GM12878 (cell line): ENCODE measurements at regions not wholly inside any gene's neighbourhood (a gene's known extent, or its start where the extent isn't known, plus 50 kb on each side); places are given as distances from the start of the nearest gene placed in this dataset.

Experiments used
- ATAC-seq: fragments of 200-7000 bp; cut with Tn5 transposase; 3 replicates; pipeline ENCODE4 v1.9.1; 2020; ENCODE audit warnings: mild to moderate bottlenecking, moderate library complexity
- BruUV-seq: library from RNA; stranded (reverse); fragments of 400-500 nt; replicated peaks from 2 replicates; lab custom pipeline; 2021; lab: Mats Ljungman, UMichigan
- CTCF ChIA-PET: fragments of 300-600 bp; sonication (Branson Sonifier 250); formaldehyde crosslinking; extraction: SDS; loops from one replicate; lab custom pipeline; 2021; ENCODE audit warnings: inconsistent platforms; lab: Yijun Ruan, JAX
- POLR2A ChIA-PET: fragments of 350-600 bp; formaldehyde crosslinking; extraction: SDS; loops from one replicate; lab custom pipeline; 2021; ENCODE audit warnings: inconsistent platforms; lab: Charles Lee
- RAD21 ChIA-PET: fragments of 300-600 bp; sonication (Branson Sonifier 250); formaldehyde crosslinking; loops from one replicate; lab custom pipeline; 2023; ENCODE audit warnings: antibody characterized with exemption; ENCODE audit not compliant: unreplicated experiment; lab: Charles Lee
- SMC1A ChIA-PET: fragments of 300-600 bp; sonication (Branson Sonifier 250); formaldehyde crosslinking; loops from one replicate; lab custom pipeline; 2023; ENCODE audit not compliant: unreplicated experiment, uncharacterized antibody; lab: Charles Lee
- DNase-seq: peaks from one replicate; pipeline ENCODE4 v3.0.0-alpha.2; 2011; ENCODE audit warnings: low read depth, low spot score
- FAIRE-seq: peaks from 3 replicates; lab custom pipeline; 2011; peaks lifted over from hg19 to GRCh38; lab: Jason Lieb, UNC
- H2AFZ ChIP-seq: 2 replicates; pipeline ENCODE4 v1.6.0; 2011; ENCODE audit warnings: low read depth, low read length, control low read depth; ENCODE audit not compliant: control insufficient read depth
- H3K27ac ChIP-seq: 2 replicates; pipeline ENCODE4 v1.5.1; 2011; ENCODE audit warnings: control low read depth; ENCODE audit not compliant: control insufficient read depth, insufficient read depth
- H3K27me3 ChIP-seq, 2 experiments: replicated peaks in 1 of 2; 2 replicates each; pipeline versions ENCODE4 v1.6.0 to v1.6.1; 2011; ENCODE audit warnings: low read length in 1 of 2; ENCODE audit not compliant: control insufficient read depth in 2 of 2, insufficient read depth in 2 of 2
- H3K36me3 ChIP-seq, 2 experiments: 2 replicates each; pipeline ENCODE4 v1.5.1; 2011; ENCODE audit warnings: low read length in 1 of 2; ENCODE audit not compliant: control insufficient read depth in 2 of 2, insufficient read depth in 2 of 2
- H3K4me1 ChIP-seq: 2 replicates; pipeline ENCODE4 v1.6.1; 2011; ENCODE audit warnings: mild to moderate bottlenecking, low read length, moderate library complexity, mixed read lengths; ENCODE audit not compliant: control insufficient read depth, insufficient read depth
- H3K4me2 ChIP-seq: 2 replicates; pipeline ENCODE4 v1.6.0; 2011; ENCODE audit warnings: control low read depth; ENCODE audit not compliant: control insufficient read depth, insufficient read depth
- H3K4me3 ChIP-seq: fragments of 200-600 bp; sonication (generic); 2 replicates; pipeline ENCODE4 v1.5.1; 2016
- H3K79me2 ChIP-seq: 2 replicates; pipeline ENCODE4 v1.6.0; 2011; ENCODE audit warnings: low read length; ENCODE audit not compliant: control insufficient read depth, insufficient read depth
- H3K9ac ChIP-seq: 2 replicates; pipeline ENCODE4 v1.8.0; 2011; ENCODE audit warnings: low read length, control low read depth, mixed read lengths; ENCODE audit not compliant: control insufficient read depth, insufficient read depth
- H3K9me3 ChIP-seq: replicated peaks from 3 replicates; pipeline ENCODE4 v1.5.1; 2011; ENCODE audit warnings: mild to moderate bottlenecking, low read length; ENCODE audit not compliant: control insufficient read depth, insufficient read depth
- H4K20me1 ChIP-seq: 2 replicates; pipeline ENCODE4 v1.6.0; 2011; ENCODE audit not compliant: control insufficient read depth, insufficient read depth
- DPF2 ChIP-seq: fragments of 450-650 bp; IDR thresholded peaks from 2 replicates; pipeline ENCODE4 v1.6.1; 2017; ENCODE audit warnings: mild to moderate bottlenecking
- KDM1A ChIP-seq: fragments of 200-600 bp; sonication (generic); IDR thresholded peaks from 2 replicates; pipeline ENCODE4 v1.6.1; 2016; ENCODE audit warnings: borderline replicate concordance
- MEF2B ChIP-seq: fragments of 450-650 bp; IDR thresholded peaks from 2 replicates; pipeline ENCODE4 v1.6.1; 2018; ENCODE audit warnings: mild to moderate bottlenecking, moderate library complexity; ENCODE audit not compliant: partially characterized antibody, poor library complexity, severe bottlenecking
- RB1 ChIP-seq: fragments of 450-650 bp; formaldehyde crosslinking; IDR thresholded peaks from 2 replicates; pipeline ENCODE4 v1.6.1; 2017; ENCODE audit warnings: mild to moderate bottlenecking, borderline replicate concordance
- SPI1 ChIP-seq: IDR thresholded peaks from 2 replicates; pipeline ENCODE4 v1.6.1; 2011; ENCODE audit warnings: low read depth, mild to moderate bottlenecking, low read length, moderate library complexity, borderline replicate concordance; ENCODE audit not compliant: insufficient read depth
- SREBF2 ChIP-seq: IDR thresholded peaks from 2 replicates; pipeline ENCODE4 v1.6.1; 2012; ENCODE audit warnings: mild to moderate bottlenecking, low read length
- TBL1XR1 ChIP-seq: IDR thresholded peaks from 2 replicates; pipeline ENCODE4 v1.6.1; 2012; ENCODE audit warnings: low read depth, low read length, improper control_type of control experiment
- ZNF274 ChIP-seq: IDR thresholded peaks from one replicate; pipeline ENCODE4 v1.8.0; 2011; ENCODE audit not compliant: insufficient read length, insufficient read depth
- WGBS: methylation state at CpG from one replicate; pipeline ENCODE4 v1.1.6; 2016; ENCODE audit warnings: low lambda C conversion rate; ENCODE audit not compliant: insufficient replicate concordance, insufficient coverage; ENCODE audit errors: missing lambda C conversion rate; 5-methylcytosine and 5-hydroxymethylcytosine counted together
- in situ Hi-C: fragments of 300-500 bp; cut with MboI; formaldehyde crosslinking; loops from 9 replicates; pipeline ENCODE4 v1.14.3; 2018; ENCODE audit warnings: mixed read lengths
- intact Hi-C: fragments of 100-400 bp; cut with micrococcal nuclease; formaldehyde crosslinking; loops from one replicate; pipeline ENCODE4 v1.14.2; 2022; ENCODE audit not compliant: unreplicated experiment

GRCh38 chr11:31955838-31956237, 135.0 kb upstream of the RCN1 start (continued):
- TF ChIP-seq TBL1XR1 (no peak), SREBF2 (no peak), DPF2 (no peak), KDM1A (no peak), ZNF274 (no peak)

GRCh38 chr11:31953803-31954327, 137.0 kb upstream of the RCN1 start:
- ChIA-PET POLR2A (no interaction called here), CTCF (interaction anchor here (1.0 to 1.3 kb wide), 2 partner anchors 42 to 312 kb away, joined by 3 to 7 read pairs; no protein-coding TSS in a partner anchor)
- TF ChIP-seq RB1 (no peak), SPI1 (peak; percentile 43; the same call in 1 of the 2 replicates), MEF2B (peak; percentile 28)

More at GRCh38 chr11:31953803-31954327, 137.0 kb upstream of the RCN1 start:
- peaks cover 6% of the 10 kb centered on the region; the same call in 1 of the 2 replicates for H3K4me1 ChIP-seq
- ATAC-seq (no peak), DNase-seq (no peak), FAIRE-seq (no peak)
- ChIA-PET SMC1A (interaction anchor here (0.5 kb wide), 1 partner anchor 102 kb away, joined by 4 read pairs; no protein-coding TSS in a partner anchor), RAD21 (no interaction called here)
- no peaks in the 10 kb centered on the region; the same call in 2 of the 3 replicates for H3K9me3 ChIP-seq
- 50% methylated on average over 6 of the region's 6 CpGs for WGBS
- intact Hi-C loops (no loop called here), in situ Hi-C loops (loop anchor here (10.0 kb wide), 2 partner anchors 459 to 849 kb away; no protein-coding TSS in a partner anchor)
- no peaks in the 10 kb centered on the region for H4K20me1 ChIP-seq
- no peak overlapping the region for H2AFZ ChIP-seq
- no TSS peak for BruUV-seq
- H3K9ac ChIP-seq, result no peak overlapping the region
- H3K27me3 ChIP-seq, result no peaks in the 10 kb centered on the region
- H3K4me3 ChIP-seq, result no peak overlapping the region
- H3K27ac ChIP-seq, result no peak overlapping the region
- H3K36me3 ChIP-seq, result no peaks in the 10 kb centered on the region
- H3K79me2 ChIP-seq, result no peaks in the 10 kb centered on the region
- H3K4me2 ChIP-seq, result no peak overlapping the region
